ENCODE measurements at regions not wholly inside any gene's neighbourhood (a gene's known extent, or its start where the extent isn't known, plus 50 kb on each side); places are given as distances from the start of the nearest gene placed in this dataset.
"Not testable (repeated sequence)": the region's sequence is repeated elsewhere in the genome, so short reads cannot be mapped to it uniquely, and the experiment has no call there.

DNA sequence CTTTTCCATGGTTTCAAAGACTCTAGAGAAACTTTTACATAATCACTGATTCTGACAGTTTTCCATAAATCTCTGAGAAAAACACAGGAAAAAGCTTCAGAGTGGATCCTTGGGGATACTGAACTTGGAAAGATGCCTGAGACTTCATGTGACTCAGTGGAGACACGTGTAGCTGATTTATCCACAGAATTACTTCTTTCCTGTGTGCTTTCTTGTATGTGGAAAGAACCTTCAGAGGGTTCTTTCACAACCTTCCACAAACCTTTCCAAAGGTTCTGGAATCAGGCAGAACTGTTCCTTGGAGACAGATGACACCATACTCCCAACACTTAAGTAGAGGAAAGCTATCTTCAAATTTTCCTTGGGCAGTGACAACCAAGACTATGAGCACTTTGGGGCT is 207.2 kb downstream of the RND3 start:
- in situ Hi-C loops (cut with HindIII; ENCODE audit: low sequenced_read_pairs) = no loop called here
- DNase-seq (ENCODE audit: low spot score) = no peak

DNA sequence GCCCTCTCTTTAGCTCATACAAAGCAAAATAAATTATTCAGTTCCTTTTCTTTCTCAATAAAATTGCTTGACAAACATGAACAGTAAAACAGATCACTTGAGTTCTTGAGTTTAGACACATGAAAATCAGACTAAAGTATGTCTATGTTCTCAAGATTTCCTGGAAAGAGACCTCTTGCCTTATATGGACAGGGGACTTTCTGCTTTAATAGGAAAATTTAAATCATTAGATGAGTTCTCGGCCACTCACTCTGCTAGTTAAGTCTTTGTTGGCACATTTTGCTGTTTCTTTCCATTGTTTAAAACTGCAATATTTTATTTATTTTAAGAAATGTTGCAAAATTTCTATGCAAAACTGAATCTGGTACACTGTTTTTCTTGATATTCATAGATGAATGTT is 207.8 kb downstream of the RND3 start:
- in situ Hi-C loops (cut with HindIII; ENCODE audit: low sequenced_read_pairs) = no loop called here
- DNase-seq (ENCODE audit: low spot score) = no peak

DNA sequence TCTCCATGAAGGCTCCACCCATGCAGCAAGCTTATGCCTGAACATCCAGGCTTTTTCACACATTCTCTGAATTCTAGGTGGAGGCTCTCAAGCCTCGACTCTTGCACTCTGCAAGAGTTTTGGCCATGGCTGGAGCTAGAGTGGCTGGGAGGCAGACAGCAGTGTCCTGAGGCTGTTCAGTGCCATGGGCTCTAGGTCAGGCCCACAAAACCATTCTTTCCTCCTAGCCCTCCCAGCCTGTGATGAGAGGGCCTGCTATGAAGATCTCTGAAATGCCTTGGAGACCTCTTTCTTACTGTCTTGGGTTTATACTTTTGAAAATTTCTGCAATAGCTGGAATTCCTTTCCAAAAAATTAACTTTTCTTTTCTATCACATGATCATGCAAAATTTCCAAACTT is 210.7 kb downstream of the RND3 start:
- no peak for DNase-seq (ENCODE audit: low spot score)
- in situ Hi-C loops (cut with HindIII; ENCODE audit: low sequenced_read_pairs) = no loop called here

DNA sequence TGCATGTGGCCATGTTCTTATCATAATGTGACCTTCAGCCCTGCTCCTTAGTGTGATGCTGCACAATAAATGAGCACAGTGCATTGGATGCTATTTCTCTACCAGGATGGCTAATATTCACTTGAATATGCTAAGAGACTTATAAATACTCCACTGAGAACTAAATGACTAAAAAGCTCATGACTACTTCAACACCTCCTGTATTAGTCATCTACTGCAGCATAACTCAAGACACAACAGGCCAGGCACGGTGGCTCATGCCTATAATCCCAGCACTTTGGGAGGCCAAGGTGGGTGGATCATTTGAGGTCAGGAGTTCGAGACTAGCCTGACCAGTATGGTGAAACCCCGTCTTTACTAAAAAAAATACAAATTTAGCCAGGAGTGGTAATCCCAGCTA is 213.4 kb downstream of the RND3 start:
- in situ Hi-C loops (cut with HindIII; ENCODE audit: low sequenced_read_pairs) = no loop called here
- no peak for DNase-seq (ENCODE audit: low spot score)

DNA sequence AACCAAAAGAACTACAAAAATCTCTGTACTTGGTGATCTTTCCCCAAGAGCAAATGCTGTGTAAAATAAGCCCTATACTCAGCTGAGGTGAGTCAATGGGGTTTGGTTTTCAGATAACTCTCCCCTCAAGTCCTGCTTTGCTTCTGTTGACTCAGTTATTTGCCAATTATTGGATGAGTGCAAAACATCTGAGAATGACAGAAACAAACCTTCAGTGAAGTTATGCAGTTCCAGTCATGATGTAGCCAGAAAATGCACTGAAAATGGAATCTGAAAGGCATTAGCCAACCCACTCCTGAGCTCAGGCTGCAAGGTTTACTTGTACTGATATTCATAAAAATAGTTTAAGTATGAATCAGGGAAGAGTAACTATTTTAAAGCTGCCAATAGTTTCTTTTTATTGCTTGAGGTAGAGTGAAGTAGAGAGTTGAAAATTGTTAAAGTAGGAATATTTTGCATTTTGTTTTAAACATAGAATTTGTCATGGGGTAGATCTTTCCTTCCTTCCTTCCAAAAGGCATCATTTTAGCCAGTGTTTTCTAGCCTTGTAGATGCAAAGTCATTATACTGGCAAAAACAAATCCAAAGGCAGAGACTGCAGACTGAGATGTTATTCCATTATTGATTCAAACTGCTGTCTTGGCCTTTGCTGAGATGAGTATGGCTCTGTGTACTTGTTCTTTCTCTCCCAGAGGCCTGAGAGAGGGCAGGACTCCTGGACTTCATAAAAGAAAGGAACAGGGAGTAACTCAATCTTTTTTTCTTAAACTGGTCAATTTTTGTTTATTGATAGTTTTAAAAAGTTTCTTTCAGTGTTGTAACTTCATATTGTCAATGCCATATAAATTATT is 215.3 kb downstream of the RND3 start:
- in situ Hi-C loops (cut with HindIII; ENCODE audit: low sequenced_read_pairs) = no loop called here
- DNase-seq (ENCODE audit: low spot score) = no peak

DNA sequence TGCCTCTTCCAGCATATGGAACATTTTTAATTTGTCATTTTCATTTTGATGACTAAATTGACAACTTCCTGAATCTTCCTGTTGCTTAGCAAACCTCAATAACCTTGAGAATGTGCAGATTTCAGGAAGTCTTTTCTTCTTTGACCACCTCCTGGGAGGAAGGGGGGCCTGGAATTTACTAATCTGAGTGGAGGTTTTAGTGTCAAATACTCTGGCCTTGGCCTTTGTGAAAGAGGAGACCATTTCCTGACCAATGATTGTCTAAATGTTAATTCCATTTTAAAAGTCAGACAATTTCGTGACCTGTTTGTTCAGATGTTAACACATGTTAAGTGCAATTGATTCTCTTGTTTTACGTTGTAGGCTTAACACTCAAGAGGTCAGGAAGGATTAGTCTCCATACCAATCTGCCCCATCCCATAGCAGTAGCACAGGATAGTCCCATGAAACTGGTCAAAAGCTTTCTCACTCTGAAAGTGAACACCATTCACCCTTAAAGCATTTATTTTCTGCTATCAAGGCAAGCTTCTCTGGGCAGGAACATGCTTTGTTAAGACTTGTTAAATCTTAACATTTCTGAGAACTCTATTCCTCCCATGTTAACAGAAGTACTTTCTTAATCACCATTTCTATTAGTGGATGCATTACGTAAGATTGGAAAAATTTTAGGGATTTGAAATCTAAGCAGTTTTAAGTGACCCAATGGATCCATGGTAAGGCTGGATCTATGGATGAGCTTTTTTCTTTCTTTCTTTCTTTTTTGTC is 219.6 kb downstream of the RND3 start:
- in situ Hi-C loops (cut with HindIII; ENCODE audit: low sequenced_read_pairs) = no loop called here
- peak; percentile 12 for DNase-seq (ENCODE audit: low spot score)

DNA sequence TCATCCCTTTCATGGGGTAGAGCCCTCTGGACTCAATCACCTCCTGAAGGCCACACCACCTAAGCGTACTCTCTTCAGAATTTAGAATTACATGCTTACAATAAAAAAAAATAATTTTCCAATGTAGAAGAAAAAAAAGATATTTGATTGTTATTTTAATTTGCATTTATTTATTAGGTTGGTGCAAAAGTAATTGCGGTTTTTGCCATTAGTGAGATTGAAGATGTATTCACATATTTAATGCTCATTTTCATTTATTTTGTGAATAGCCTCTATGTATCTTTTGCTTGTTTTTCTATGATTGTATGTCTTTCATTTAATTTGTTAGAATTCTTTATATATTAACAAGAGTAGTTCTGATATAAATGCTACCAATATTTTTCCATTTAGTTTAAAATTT is 220.5 kb downstream of the RND3 start:
- DNase-seq (ENCODE audit: low spot score) = no peak
- in situ Hi-C loops (cut with HindIII; ENCODE audit: low sequenced_read_pairs) = no loop called here

DNA sequence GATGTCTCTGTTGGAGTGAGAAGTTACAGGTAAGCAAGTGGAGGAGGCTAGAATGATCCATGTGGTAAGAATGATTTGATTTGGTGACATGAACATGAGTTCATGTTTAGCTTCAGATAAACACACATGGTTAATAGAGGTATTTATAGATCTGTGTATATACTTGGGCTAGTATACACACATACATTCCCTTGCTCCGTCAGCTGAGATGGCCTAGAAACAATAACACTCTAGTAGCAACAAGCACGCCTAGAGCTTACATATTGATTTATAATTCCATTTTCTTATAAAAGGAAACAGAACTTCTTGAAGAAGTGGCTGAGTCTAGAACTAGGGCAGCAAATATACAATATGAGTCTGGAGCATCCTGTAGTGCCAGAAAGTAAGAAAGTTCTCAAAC is 223.0 kb downstream of the RND3 start:
- no peak for DNase-seq (ENCODE audit: low spot score)
- in situ Hi-C loops (cut with HindIII; ENCODE audit: low sequenced_read_pairs) = no loop called here

DNA sequence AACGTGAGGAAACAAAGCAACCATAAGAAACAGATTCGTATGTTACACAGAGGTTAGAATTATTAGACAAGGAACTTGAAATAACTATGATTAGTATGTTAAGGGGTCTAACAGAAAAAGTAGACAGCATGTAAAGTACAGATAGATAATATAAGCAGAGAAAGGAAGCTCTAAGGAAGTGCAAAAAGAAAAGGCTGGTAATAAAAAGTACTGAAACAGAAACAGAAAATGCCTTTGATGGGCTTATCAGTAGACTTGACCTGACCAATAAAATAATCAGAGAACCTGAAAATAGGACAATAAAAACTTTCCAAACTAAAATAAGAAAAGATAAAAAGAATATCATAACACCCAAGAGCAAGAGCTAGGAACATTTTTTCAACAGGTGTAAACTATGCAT is 225.8 kb downstream of the RND3 start:
- in situ Hi-C loops (cut with HindIII; ENCODE audit: low sequenced_read_pairs) = no loop called here
- DNase-seq (ENCODE audit: low spot score) = no peak

DNA sequence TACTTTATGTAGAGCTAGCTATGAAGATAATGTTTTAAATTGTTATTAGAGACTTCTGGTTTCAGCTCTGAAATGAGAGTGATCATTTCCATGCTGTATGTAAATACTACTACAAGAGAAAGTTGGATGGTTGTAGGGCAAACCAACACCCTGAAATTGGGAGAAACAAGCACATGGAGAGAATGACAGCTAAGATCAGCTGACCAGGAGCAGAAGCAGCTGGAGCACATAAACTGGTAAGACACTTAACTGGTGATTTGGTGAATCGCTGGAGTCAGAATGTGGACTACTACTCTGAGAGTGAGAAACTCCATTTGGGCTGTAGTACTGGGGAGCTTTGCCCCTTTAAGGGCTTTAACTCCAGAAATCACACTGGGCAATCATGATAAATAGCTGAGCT is 226.8 kb downstream of the RND3 start:
- no peak for DNase-seq (ENCODE audit: low spot score)
- in situ Hi-C loops (cut with HindIII; ENCODE audit: low sequenced_read_pairs) = no loop called here

DNA sequence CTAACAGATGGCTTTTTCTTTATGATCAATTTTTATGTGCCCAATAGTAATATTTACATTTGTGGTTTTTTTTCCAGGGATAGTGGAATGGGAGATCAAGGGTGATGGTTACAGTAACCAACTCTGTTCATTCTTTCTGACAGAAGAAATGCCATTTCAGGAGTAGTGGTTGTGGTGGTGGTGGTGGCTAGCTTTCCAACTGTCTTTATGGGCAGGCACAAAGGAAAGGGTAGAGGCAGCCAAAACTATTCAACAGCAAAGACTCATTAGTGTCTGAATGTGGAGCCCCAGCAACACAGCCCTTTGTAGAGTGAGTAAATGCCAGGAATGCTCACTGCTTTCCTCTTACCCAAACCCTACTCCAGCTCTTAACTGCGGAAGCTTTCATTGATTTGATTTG is 227.7 kb downstream of the RND3 start:
- in situ Hi-C loops (cut with HindIII; ENCODE audit: low sequenced_read_pairs) = no loop called here
- DNase-seq (ENCODE audit: low spot score) = no peak

DNA sequence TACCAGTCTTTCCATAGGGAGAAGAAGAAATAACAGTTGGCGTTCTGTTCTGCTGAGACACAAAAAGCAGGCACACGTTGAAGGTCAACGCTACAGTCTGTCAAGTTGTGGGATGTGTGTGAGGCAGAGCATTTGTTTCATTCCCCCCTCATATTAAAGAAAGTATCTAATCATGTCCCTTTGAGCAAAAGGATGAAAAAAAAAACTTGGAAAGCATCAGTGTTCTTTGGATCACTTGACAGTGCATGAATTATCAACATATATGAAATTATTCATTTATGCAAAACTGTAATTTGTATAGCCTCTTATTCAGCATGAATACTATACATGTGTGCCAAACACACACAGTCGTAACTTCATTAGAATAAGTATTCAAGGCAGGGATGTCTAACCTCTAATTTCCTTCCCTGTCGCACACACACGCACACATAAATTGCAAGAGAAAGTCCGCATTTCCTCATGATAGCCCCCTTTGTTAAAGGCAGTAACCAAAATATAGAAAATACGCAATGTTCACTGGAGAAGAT is 228.6 kb downstream of the RND3 start:
- DNase-seq (ENCODE audit: low spot score) = no peak
- in situ Hi-C loops (cut with HindIII; ENCODE audit: low sequenced_read_pairs) = no loop called here

DNA sequence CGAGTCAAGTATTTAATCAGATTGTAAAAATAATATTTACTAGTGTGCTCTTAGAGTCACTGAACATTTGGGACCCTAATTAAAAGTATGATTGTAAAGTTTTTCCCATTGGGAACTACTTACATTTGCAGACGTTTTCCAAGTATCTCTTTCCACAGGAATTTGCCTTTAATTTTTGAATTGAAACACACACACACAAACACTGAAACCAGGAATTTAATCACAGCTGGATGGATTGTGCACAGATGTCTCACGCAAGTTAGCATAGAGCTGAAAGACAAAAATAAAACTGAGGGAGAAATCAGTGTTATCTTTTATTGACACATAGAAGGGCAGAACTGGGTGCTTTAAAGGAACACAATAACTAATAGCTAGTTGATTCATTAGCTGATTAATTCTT is 230.7 kb downstream of the RND3 start:
- DNase-seq (ENCODE audit: low spot score) = no peak
- in situ Hi-C loops (cut with HindIII; ENCODE audit: low sequenced_read_pairs) = no loop called here

DNA sequence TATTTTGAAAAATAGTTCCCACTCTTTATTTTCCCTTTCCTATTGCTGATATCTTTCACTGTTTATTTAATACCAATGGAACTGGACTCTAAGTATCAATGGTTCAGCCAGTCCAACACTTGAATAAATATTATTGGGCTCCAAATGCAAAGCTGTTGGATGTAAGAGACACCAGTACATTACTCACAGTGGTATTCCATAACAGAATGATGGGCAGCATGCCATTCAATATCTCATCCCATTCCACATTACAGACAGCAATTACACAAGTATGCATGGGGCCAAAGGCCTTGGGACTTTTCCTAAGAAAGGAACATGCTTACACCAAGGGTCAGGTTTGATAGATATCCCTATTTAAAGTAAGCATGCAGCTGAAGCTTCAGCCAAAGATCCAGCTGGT is 231.9 kb downstream of the RND3 start:
- no peak for DNase-seq (ENCODE audit: low spot score)
- in situ Hi-C loops (cut with HindIII; ENCODE audit: low sequenced_read_pairs) = no loop called here

DNA sequence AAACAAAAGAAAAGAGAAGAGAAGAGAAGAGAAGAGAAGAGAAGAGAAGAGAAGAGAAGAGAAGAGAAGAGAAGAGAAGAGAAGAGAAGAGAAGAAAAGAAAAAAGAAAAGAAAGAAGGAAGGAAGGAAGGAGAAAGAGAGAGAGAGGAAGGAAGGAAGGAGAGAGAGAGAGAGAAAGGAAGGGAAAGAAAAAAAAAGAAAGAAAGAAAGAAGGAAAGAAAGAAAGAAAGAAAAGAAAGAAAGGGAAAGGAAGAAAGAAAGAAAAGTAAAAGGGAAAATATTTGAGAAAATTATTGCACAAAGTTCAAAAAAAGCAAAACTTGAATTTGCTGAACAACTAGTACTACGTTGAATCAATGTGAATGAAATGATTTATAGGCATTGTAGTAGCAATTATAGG is 237.7 kb downstream of the RND3 start:
- DNase-seq (ENCODE audit: low spot score); in situ Hi-C loops (cut with HindIII; ENCODE audit: low sequenced_read_pairs): not testable (repeated sequence)

DNA sequence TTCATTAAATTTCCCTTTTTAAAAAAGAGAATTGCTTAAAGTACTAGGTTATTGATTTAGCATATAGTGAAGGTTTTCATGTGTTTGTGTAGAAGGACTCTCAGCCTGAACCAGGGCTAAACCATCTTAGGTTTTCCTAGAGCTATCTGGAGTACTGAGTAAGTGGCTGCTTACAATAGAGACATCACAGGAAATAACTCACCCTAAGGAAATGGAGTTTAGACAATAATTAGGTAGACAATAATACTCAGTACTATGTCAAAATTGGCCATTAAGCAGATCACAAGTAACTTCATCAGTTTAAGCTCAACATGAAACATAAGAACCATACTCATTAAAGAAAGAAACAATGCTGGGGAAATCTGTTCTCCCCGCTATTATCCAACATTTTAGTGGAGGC is 240.0 kb downstream of the RND3 start:
- in situ Hi-C loops (cut with HindIII; ENCODE audit: low sequenced_read_pairs) = no loop called here
- no peak for DNase-seq (ENCODE audit: low spot score)

DNA sequence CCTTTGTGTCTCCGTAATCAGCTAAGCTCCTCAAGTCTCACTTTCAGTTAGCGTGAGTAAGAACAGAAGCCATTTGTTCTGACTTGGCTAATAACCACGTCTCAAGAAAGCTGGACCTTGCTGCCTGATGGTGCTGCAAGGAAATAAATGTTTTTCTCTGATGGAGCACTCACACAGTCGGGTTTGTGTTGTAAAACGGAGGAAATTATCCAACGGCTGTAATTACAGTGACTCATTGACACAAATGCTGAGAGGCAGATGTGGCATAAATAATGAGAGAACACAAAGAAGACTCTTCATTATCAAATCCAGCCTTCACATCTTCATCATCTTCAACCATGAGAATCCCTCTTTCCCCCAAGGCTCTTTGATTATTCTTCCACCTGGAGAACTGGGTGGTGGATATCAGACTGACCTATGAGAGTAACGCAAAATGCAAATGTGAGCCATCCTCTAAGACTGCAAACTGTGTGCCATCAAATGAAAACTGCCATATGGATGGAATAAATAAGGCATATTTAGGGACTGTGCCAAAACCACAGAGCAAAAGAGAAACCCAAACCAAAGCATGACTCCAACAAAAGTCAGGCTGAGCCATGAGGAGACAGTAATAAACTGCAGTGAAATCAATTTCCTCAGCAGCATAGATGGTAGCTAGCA is 252.6 kb downstream of the RND3 start:
- no peak for DNase-seq (ENCODE audit: low spot score)
- in situ Hi-C loops (cut with HindIII; ENCODE audit: low sequenced_read_pairs) = no loop called here

DNA sequence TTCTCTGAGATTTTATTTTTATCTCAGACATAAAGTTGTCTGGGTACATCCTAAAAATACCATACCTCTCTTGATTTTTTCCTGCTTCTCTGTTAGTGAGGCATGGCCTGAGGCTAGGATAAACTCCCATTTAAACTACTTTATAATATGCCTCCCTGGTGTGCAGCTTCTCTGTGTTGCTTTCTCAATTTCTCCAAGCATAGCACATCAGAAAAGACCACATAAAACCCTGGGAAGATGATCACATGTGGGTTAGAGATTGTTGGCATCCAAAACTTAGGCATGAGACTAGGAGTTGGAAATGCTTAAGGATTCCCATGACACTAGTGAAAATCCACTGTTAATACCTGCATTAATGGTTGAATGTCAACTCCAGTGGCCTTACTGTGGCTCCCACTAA is 254.6 kb downstream of the RND3 start:
- no peak for DNase-seq (ENCODE audit: low spot score)
- in situ Hi-C loops (cut with HindIII; ENCODE audit: low sequenced_read_pairs) = no loop called here

DNA sequence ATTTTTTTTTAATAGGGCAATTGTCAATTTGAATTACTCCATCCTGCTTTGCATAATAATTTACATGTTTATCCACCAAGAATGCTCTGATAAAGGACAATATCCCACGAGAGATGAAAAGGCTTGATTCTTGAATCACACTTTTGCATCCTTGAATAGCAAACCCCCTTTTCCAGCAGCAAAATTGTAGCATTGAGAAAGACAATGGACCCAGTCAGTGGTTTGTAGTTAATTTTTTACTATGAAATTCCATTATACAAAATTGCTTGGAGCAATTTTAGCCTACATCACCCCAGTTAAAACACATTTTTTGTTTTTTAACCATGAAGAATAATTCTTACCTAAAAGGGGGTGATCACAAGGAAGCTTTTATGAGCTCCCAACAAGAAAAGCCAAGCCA is 255.1 kb downstream of the RND3 start:
- no peak for DNase-seq (ENCODE audit: low spot score)
- in situ Hi-C loops (cut with HindIII; ENCODE audit: low sequenced_read_pairs) = no loop called here

DNA sequence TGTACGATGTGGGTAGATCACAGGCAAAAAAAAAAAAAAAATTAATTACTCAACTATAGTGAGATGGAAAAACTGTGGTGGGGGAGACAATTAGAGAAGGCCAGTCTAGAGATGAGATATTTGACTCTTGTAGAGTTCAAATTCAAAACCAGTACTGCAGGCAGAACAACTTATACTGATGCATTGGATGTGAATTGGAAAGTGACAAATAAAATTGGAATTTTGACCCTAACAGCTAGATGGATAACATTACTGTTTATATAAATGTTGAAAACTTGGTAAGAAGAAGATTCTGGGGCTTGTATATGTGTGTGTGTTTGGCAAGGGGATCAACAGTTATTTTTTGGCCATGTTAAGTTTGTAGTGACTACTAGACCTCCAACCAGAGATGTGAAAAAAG is 256.9 kb downstream of the RND3 start:
- in situ Hi-C loops (cut with HindIII; ENCODE audit: low sequenced_read_pairs) = no loop called here
- no peak for DNase-seq (ENCODE audit: low spot score)
